Thyroid gland (tissue), 4 donors: ENCODE measurements at regions not wholly inside any gene's neighbourhood (a gene's known extent, or its start where the extent isn't known, plus 50 kb on each side); places are given as distances from the start of the nearest gene placed in this dataset.

Experiments
- DNase-seq, 2 donors: peaks; one replicate each; pipeline ENCODE4 v3.0.0-alpha.2; 2019
- H3K27ac ChIP-seq, 3 donors: fragments of 200-600 bp; sonication (generic); 1 replicate in 2 of 3; 2 replicates in 1 of 3; pipeline ENCODE4 v1.5.1; 2016 to 2019; ENCODE audit warnings: mild to moderate bottlenecking in 1 of 3, moderate library complexity in 1 of 3
- H3K27me3 ChIP-seq: fragments of 200-600 bp; sonication (generic); one replicate; pipeline ENCODE4 v1.5.1; 2019
- H3K36me3 ChIP-seq, 2 donors: fragments of 200-600 bp; sonication (generic); one replicate each; pipeline ENCODE4 v1.5.1; 2016 to 2019
- H3K4me1 ChIP-seq, 2 donors: fragments of 200-600 bp; sonication (generic); one replicate each; pipeline ENCODE4 v1.5.1; 2017 to 2019
- H3K4me3 ChIP-seq, 3 donors: fragments of 200-600 bp; sonication (generic); replicated peaks in 1 of 3; 1 replicate in 2 of 3; 2 replicates in 1 of 3; pipeline ENCODE4 v1.5.1; 2016; ENCODE audit warnings: mild to moderate bottlenecking in 1 of 3
- H3K9me3 ChIP-seq: fragments of 200-600 bp; sonication (generic); one replicate; pipeline ENCODE4 v1.5.1; 2017
- CTCF ChIP-seq, 6 experiments: fragments of 200-600 bp in 3 of 6; fragments of 450-650 bp in 3 of 6; sonication (generic) in 3 of 6; IDR thresholded peaks; one replicate each; pipeline ENCODE4 v1.5.1; 2016 to 2019; ENCODE audit warnings: antibody characterized with exemption in 6 of 6, mild to moderate bottlenecking in 2 of 6, inconsistent platforms in 1 of 6, moderate library complexity in 1 of 6
- POLR2A ChIP-seq, 2 donors: fragments of 450-650 bp; IDR thresholded peaks; one replicate each; pipeline ENCODE4 v1.6.1; 2017; ENCODE audit warnings: antibody characterized with exemption in 2 of 2, mild to moderate bottlenecking in 2 of 2, moderate library complexity in 1 of 2
- WGBS, 2 donors: methylation state at CpG; one replicate each; pipeline ENCODE4 v1.1.5; 2017; 5-methylcytosine and 5-hydroxymethylcytosine counted together
- intact Hi-C: fragments of 100-400 bp; cut with DNase I; formaldehyde crosslinking; loops from one replicate; pipeline ENCODE4 v1.15.1; 2023

- TF ChIP-seq CTCF (IDR thresholded peaks at IDR 0.05) (no peak), POLR2A (IDR thresholded peaks at IDR 0.05) (no peak)
- WGBS, 2 donors: 83 to 90% methylated on average over 4 of the region's 4 CpGs
- H3K27me3 ChIP-seq: no peaks in the 10 kb centered on the region
Observed at GRCh38 chr9:81320909-81321482, 368.4 kb downstream of the TLE1 start.

GRCh38 chr9:81318571-81318970 is 370.8 kb downstream of the TLE1 start:
- no peak for DNase-seq
- 86 to 87% methylated on average over 3 of the region's 3 CpGs for WGBS, 2 donors
- TF ChIP-seq POLR2A (IDR thresholded peaks at IDR 0.05) (no peak), CTCF (IDR thresholded peaks at IDR 0.05) (no peak)
- H3K36me3 ChIP-seq: no peaks in the 10 kb centered on the region
- no peaks in the 10 kb centered on the region for H3K27me3 ChIP-seq
- intact Hi-C loops: no loop called here
- H3K4me1 ChIP-seq: no peaks in the 10 kb centered on the region
- H3K4me3 ChIP-seq: no peak overlapping the region
- H3K27ac ChIP-seq: no peak overlapping the region
- no peaks in the 10 kb centered on the region for H3K9me3 ChIP-seq

More at GRCh38 chr9:81320909-81321482, 368.4 kb downstream of the TLE1 start:
- Histone ChIP-seq H3K36me3 (no peaks in the 10 kb centered on the region), H3K27ac (no peak overlapping the region), H3K4me3 (no peak overlapping the region), H3K9me3 (no peaks in the 10 kb centered on the region), H3K4me1 (no peaks in the 10 kb centered on the region)
- intact Hi-C loops: no loop called here
- DNase-seq: no peak

- no peaks in the 10 kb centered on the region for H3K27me3 ChIP-seq
- DNase-seq: no peak
- WGBS, 2 donors: 79% methylated on average over 7 of the region's 7 CpGs
- H3K4me3 ChIP-seq: no peak overlapping the region
- no peaks in the 10 kb centered on the region for H3K36me3 ChIP-seq
- no peaks in the 10 kb centered on the region for H3K4me1 ChIP-seq
- H3K27ac ChIP-seq: no peak overlapping the region
- H3K9me3 ChIP-seq: no peaks in the 10 kb centered on the region
- TF ChIP-seq POLR2A (IDR thresholded peaks at IDR 0.05): no peak
- TF ChIP-seq CTCF (IDR thresholded peaks at IDR 0.05): no peak
- intact Hi-C loops: no loop called here
Observed at GRCh38 chr9:81317939-81318338, 371.4 kb downstream of the TLE1 start.

GRCh38 chr9:81317223-81317622 is 372.1 kb downstream of the TLE1 start:
- Histone ChIP-seq H3K9me3 (no peaks in the 10 kb centered on the region), H3K4me1 (no peaks in the 10 kb centered on the region), H3K4me3 (no peak overlapping the region), H3K36me3 (no peaks in the 10 kb centered on the region), H3K27ac (no peak overlapping the region), H3K27me3 (no peaks in the 10 kb centered on the region)
- intact Hi-C loops: no loop called here
- DNase-seq: no peak
- TF ChIP-seq CTCF (IDR thresholded peaks at IDR 0.05): no peak
- no peak for TF ChIP-seq POLR2A (IDR thresholded peaks at IDR 0.05)
- 83 to 92% methylated on average over 1 of the region's 1 CpG for WGBS, 2 donors

GRCh38 chr9:81314490-81314889 is 374.9 kb downstream of the TLE1 start:
- 75 to 87% methylated on average over 3 of the region's 3 CpGs for WGBS, 2 donors

More at GRCh38 chr9:81314490-81314889, 374.9 kb downstream of the TLE1 start:
- Histone ChIP-seq H3K9me3 (no peaks in the 10 kb centered on the region), H3K4me1 (no peaks in the 10 kb centered on the region), H3K27me3 (no peaks in the 10 kb centered on the region), H3K27ac (no peak overlapping the region), H3K36me3 (no peaks in the 10 kb centered on the region), H3K4me3 (no peak overlapping the region)
- DNase-seq: no peak
- TF ChIP-seq POLR2A (IDR thresholded peaks at IDR 0.05): no peak
- no peak for TF ChIP-seq CTCF (IDR thresholded peaks at IDR 0.05)
- intact Hi-C loops: no loop called here
